ENCODE measurements at regions not wholly inside any gene's neighbourhood (a gene's known extent, or its start where the extent isn't known, plus 50 kb on each side); places are given as distances from the start of the nearest gene placed in this dataset.

DNA sequence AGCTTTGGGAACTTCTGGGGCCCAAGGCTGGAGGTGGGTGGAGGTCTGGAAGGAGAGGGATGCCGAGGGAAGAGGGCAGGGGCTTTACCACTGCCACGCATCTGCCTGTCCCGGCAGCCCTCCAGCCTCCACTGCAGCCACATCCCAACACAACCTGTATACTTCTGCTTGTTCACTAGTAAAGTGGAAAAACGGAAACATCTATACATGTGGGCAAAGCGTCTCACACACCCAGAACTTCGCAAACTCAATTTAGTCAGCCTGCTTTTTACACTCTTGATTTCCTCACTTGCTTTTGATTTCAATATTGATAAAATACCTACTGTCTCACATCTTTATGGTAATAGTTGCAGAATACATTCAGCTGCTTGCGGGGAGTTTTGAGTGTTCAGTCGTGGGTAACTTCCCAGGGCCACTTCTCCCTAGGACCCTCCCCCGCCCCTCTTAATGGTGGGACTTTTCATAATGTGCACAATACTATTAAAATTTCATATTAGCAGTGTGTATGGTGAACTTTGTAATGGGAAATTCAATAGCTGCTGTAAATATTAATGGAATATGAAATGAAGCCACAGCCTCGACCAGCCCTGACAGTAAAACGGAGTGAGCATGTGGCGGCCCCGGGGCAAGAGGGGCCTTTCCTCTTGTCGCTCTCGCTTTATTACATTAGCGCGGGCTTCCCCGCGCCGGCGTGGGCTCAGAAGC lies 85.2 kb downstream of the NR2F2 start:
- no peak for DNase-seq (ENCODE audit: low spot score)

DNA sequence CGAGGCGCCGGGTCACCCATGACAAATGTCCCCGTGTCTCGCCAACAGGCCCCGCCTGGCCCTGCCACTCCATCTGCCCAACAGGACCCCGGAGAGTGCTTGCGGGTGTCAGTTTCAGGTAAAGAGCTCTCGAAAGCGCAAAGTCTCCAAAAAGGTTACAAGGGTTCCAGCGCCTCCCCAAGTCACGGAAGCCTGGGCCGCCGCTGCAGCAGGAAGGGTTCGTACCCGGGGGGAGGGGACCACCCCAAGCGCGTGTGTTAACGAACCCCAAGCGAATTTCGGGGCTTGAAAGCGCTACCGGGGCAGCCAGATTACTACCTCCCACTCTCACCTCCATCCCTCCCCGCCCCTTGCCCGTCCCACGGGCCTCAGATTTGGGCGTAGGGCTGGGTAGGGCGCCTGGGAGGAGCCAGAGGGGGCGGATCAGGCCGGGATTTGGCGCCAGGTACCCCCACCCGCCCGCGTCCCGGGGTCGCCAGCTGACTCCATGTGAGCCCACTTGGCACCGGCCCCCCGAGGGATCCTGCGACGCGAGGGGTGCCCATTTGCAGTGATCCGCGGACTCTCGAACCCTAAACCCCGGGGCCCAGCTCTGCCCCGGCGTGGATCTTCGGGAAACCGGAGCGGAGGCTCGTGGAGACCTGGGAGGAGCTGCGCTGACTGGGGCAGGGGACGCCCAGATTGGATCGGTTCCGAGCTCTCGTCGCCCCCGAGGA lies 85.9 kb downstream of the NR2F2 start:
- no peak for DNase-seq (ENCODE audit: low spot score)

DNA sequence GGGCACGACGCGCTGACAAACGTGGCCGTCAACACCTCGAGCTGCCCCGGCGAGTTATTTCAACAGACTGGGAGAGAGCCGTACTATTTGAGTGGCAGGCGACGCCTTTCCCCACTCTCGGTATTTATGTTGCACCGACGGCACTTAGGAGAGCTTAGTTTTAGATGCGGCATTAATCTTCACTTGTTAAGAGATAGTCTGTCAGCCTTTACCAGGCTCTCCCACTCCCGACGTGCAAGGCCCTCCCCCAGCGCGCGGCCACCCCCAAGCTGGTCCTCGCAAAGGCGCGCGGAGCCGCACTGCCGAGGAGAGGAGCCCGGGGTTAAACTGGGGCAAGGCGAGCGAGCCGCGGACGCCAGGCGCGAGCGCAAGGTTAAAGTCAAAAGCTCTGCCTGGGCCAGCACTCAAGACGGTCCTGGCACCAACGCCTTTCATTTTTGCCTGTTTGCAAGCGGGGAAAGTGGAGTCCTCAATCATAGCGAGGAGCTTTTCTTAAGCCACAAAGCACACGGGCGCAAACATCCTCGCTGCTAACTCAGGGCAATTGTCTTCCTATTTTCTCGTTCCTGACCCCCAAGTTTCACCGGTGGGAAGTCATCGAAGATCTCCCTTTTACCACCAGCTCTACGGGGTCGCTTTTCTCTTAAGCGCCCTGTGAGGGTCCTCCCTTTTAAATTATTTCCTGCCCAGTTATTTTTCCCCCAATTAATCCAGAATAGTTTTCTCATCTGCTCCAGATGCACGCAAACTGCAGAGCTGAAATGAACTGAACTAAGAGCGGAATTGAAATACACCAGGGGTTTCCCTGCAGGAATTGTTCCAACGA lies 86.6 kb downstream of the NR2F2 start:
- no peak for DNase-seq (ENCODE audit: low spot score)

DNA sequence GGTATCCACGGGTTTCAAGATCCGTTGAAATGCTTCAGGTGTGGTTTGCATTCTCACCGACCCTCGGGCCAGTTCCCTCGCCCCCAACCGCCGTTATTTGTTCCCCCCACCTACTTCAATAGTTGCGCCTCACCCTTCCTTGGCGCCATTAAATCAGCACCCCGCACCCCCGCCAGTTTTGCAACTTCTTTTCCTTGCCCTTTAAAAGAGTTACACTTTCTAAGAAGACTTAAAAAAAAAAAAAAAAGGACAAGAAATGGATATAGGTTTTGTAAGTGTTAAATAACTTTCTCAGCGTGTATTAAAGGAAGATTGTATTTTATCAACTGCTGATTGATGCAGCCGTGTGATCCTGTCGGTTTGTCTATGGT lies 87.2 kb downstream of the NR2F2 start:
- DNase-seq (ENCODE audit: low spot score) = no peak

DNA sequence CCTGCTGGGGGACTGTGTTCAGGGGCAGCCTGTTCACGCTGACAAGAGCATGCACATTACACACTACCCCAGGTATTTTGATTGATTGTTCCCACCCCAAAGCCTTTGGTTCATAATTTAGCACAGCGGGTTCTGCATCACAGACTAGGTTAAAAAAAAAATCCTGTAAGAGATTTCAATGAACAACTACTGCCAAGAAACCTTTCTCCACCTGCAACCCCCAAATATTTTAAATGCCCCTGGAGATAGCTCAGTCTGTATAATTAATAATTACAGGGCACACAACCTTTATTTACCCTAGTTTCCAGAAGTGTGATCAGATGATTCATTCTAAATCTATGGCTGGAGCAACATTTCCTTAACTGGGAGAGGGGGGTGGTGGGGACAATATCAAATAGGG lies 87.6 kb downstream of the NR2F2 start:
- no peak for DNase-seq (ENCODE audit: low spot score)

DNA sequence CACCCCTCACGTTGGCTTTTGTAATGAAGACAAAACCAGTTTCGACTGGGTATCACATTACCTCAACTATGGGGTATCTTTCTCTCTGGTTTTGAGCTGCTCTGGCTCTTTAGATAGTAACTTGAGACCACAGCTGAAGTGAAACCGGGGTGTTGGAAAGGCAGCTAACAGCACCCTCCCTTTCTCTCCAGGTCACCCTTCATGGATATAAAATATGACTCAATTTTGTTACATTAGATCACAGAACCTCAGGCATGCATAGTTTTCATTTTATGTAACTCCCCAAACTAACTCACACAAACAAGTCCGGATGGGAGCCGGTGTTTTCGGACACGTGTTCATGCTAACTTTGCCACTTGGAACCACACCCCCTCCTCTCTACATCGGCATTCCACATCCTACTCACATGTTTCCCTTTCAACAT lies 90.7 kb downstream of the NR2F2 start:
- DNase-seq (ENCODE audit: low spot score) = no peak

DNA sequence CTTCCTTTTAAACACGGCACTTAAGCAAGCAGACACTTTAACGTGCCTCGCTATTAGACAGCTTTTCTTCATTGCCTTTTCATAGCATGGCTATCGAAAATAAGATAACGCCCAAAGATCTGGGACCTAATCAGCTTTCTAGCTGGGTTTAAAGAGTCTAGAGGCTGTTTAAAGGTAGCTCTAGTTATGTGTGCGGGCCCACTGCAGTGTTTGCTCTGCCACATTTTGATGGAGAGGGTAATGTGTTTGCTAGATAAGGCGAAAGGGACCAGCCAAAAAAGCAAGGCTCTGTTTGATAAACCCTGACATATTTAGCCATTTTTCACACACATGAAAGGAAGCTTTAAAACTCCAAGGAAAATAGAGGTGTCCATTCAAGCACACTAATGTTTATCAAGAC lies 91.6 kb downstream of the NR2F2 start:
- no peak for DNase-seq (ENCODE audit: low spot score)

DNA sequence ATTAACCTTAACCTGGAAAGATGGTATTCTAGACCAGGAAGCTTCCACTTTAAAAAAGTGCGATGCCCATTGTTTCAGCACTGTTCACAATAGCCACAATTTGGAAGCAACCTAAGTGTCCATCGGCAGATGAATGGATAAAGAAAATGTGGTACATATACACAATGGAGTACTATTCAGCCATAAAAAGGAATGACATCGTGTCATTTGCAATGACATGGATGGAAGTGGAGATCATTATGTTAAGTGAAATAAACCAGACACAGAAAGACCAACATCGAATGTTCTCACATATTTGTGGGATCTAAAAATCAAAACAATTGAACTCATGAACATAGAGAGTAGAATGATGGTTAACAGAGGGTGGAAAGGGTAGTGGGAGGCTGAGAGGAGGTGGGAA lies 94.2 kb downstream of the NR2F2 start:
- no peak for DNase-seq (ENCODE audit: low spot score)

DNA sequence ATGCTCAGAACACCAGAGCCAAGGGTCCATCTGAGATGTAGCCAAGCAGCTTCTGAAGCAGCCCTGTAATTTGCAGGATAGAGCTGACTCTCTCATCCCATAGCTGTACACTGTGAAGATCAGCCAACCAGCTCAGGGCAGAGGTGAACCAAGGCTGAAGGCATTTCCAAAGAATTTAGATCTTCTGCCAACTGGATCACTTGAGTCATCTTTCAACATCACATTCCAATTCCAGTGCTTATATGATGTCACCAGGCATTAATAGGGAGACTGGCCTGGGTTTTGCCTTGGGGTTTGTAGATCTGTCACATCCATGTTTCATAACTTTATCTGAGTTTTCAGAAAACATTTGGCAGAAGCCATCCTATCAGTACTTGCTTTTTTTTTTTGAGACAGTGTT lies 98.2 kb downstream of the NR2F2 start:
- DNase-seq (ENCODE audit: low spot score) = no peak

DNA sequence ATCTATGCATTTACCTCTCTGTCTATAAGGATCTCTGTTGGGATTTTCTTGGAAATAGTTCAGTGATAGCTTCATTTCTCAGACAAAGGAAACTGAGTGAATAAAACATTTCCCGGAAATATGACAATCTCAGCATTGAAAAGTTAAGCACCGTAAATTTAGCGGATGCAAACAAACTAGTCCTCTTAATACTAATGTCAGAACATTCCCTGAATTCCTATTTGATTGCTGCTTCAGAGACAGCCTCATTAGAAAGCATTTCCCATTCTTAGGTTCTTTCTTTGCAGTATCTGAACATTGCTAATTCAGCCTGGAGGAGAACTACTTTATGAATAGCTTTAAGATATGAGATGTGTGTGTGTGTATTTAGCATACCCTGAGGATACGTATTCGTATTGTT lies 101.3 kb downstream of the NR2F2 start:
- DNase-seq (ENCODE audit: low spot score) = no peak

DNA sequence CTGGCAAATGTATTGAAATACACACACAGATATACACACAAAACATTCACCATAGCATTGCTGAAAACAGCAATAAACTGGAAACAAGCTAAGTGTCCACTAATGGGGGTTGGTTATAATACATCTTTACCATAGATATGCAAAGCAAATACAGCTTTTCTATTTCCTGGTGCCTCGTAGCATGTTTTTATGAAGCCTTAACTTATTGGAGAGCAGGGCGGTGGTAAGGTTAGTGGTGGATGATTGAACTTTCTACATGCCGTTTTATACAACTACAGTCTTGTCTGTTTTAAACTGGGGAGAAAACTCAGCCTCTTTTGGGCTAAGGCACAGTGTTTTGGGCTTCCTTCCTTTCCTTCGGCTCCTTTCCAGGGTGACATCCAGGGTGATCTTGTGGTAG lies 104.5 kb downstream of the NR2F2 start:
- no peak for DNase-seq (ENCODE audit: low spot score)

DNA sequence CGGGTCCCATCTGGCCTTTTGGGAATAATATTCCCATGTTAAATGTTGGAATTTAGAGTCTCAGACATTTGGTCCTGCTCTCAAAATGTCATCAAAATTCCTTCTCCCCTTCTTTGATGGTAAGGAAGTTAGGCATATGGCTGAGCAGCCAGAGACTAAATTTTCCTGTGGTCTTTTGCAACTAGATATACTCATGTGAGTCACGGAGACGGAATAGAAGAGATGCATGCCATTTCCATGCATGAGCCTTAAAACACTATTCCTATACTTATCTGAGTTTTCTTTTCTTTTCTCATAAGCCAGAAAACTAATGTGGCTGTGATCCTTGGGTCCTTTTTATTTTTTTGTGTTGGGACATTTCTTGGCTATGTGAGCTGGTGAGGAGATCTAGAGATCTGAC lies 105.3 kb downstream of the NR2F2 start:
- DNase-seq (ENCODE audit: low spot score) = no peak

DNA sequence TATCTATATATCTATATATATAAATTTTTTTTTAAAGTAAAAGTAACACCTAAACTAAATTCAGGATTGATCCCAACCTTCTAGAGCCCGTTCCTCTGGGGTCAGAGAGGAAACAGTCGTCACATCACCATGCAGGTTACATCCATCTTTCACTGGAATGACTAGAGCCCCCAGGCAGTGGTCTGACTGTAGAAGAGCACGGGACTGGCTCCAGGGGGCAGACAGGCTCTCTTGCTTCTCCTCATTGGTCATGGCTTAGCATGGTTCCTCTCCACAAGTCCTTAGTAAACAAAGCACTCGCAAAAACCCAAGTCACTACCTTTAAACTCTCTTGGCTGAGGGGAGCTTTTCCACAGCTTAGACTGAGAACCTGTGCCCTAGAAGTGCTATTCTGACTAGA lies 110.5 kb downstream of the NR2F2 start:
- no peak for DNase-seq (ENCODE audit: low spot score)

DNA sequence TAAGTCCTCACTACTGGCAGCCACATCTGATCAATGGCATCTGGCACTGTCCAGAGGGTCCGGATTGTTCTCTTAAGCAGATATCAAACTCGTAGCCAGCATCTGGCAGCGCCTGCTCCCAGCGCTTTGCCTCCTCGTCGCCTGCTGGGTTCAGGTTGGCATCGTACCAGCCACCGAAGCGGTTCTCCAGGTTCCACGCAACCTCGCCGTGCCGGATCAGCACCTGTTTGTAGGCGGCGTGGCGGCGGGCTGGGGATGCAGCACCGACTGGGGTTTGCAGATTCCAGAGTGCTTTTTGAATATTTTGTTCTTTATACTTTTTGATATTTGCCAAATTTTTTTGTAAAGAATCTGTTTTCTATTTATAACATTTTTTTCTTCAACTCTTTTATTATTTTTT lies 111.6 kb downstream of the NR2F2 start:
- DNase-seq (ENCODE audit: low spot score) = no peak

DNA sequence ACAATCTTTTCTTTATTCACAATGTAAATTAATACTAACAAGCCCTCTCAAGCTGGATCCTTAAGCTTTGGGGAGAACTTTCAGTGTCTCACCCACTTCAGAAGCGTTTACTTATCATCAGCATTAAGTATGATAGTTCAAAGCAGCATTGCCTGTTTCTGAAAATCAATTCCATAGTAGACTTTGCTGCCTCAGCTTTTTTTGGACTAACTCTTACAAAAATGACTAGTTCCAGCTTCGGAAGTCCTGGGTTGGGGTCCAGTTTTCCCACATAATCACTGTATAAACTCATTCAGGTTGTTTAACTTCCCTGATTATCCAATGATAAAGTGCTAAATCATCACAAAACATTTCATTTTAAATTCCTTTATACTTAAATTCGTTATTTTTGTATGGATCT lies 114.4 kb downstream of the NR2F2 start:
- DNase-seq (ENCODE audit: low spot score) = no peak

DNA sequence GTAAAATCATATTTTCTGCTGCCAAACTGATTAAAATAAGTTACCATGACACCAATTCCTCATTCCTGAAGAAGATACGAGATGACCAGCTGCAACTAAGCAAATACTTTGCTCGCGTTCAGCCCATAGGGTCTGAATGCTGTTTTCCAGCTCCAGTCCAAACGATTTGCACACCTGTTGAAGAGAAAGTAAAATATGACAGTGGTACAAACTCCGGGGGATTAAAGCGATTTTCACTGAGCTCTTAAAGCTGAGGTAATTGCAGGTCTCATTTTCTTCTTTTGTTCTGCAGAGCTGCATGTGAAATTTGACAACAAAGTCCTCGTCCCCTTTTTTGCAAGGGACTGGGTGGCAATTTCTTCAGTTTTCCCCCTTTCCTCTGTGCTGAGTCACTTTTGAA lies 118.4 kb downstream of the NR2F2 start:
- DNase-seq (ENCODE audit: low spot score) = no peak

DNA sequence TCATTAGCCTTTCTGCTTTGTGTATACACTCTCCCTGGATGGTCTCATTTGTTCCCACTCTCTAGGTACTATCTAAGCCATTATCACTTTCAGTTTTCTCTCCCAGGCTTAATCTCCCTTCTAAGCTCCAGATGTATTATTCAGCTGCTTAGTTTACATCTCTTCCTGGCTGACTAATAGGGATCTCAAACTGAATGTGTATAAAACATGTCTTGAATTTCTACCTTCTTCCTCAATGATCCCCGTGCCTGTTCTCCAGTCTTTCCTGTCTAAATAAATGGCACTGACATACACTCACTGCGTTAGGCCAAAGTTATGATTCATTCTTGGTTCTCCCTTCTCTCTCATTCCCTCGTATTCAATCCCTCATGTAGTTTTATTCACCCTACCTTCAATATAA lies 127.3 kb downstream of the NR2F2 start:
- DNase-seq (ENCODE audit: low spot score) = no peak

DNA sequence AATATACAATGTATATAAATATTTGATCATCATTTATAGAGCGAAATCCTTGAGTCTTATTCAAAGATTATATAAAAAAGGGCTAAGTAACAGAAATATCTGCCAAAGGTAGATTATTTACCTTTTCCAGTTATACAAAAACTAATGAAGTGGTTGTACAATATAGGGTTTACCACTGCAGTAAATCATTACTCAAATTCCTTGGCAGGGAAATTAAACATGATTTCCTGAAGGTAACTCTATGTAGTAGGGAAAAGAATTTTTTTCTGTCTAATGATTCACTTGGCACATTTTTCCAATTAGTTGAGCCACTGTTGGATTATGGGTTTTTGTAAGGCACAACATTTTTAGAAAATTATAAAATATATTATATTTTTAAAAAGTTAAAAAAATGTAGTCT lies 129.6 kb downstream of the NR2F2 start:
- no peak for DNase-seq (ENCODE audit: low spot score)

DNA sequence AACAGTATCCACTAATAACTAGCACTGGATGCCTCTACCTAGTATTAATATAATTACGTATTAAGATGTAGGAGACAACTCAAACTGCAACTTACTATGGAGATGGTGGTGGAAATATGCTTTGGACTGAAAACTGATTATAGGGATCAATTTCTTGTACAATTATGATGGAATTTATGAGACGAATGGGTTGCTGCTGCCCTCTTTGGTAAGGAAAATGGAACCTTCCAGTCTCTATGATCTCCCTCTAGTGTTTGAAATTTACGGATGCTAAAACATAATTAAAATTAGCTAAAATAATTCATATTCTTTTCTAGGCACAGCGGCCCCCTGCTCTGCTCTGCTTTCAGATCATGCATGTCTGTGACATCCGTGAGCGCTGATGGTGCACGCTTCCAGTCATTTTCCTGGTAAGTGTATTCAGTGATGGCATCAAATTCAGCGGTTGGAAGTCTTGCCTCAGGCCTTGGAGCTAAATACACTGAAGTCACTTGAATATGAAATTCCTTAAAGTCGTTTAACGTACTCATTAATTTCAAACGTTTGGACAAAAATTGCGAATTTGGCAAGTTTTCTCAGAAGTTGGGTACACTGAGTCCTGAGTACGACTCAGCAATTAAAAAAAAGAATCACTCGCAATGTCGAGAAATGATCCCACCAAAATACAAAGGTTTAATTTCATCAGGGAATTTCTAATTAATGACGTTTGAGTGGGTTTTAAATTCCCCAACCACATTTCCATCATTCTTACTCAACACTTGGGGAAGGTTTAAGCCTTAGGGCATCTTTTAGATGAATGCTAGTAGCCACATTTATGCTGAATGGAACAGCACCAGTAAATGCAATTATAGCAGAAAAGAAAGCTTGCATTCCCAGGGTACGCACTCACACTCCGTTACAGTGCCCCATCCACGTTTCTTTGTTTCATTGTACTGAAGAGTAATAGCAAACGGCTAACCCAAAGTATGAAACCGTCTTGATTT lies 132.6 kb downstream of the NR2F2 start:
- DNase-seq (ENCODE audit: low spot score) = no peak

DNA sequence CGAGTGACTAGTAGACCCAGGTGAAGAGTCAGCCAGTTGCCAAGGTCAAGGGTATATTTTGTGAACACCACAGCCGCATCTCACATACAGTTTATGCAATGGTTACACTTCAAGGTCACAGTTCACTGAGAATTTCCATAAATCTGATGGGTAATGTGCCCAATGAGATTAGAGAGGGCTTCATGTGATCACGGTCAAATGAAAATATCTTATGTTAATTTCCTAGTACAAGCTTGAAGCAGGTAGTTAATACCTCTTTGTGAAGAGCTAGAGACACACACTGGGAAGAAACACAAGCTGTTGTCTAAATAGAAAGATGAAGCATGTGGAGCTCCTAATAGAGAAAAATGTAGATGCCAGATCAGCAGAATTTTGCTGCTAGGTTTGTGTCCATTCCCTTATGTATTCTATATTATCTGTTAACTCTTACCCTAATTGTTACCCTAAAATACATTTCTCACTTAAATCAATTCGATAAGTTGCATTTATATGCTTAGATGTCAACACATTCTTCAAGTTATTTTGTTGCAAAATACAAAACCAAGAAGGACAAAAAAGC lies 136.0 kb downstream of the NR2F2 start:
- no peak for DNase-seq (ENCODE audit: low spot score)

DNA sequence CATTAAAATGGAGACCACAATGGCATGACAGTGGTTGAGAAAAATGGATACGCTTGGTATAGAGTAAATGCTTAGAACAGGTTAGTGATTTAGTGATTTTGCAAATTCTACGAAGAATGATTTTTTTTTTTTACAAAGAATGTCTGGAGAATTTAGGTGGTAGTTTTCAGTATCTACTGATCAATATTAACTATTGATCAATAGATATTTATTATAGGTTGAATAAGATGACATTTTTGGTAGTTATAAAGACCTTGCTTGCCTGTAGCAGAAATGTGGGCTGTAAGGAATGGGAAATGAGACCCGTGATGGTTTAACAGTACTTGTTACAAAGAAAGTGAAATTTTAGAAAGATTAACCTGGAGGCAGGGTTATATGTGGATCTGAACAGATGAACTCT lies 137.5 kb downstream of the NR2F2 start:
- DNase-seq (ENCODE audit: low spot score) = no peak

Measured in NAMALWA (cell line).